Skin epidermis (tissue), 12 donors: ENCODE measurements at regions not wholly inside any gene's neighbourhood (a gene's known extent, or its start where the extent isn't known, plus 50 kb on each side); places are given as distances from the start of the nearest gene placed in this dataset.
"Not testable (repeated sequence)": the region's sequence is repeated elsewhere in the genome, so short reads cannot be mapped to it uniquely, and the experiment has no call there.

ENCODE experiments used
- H3K27ac ChIP-seq, 21 experiments: fragments of 200-600 bp; sonication (generic) in 11 of 21; one replicate each; pipeline ENCODE4 v1.5.0; 2020; ENCODE audit warnings: mild to moderate bottlenecking in 3 of 21, inconsistent platforms in 2 of 21, moderate library complexity in 2 of 21
- H3K4me3 ChIP-seq, 7 experiments: fragments of 200-600 bp; sonication (generic) in 2 of 7; one replicate each; pipeline ENCODE4 v1.5.0; 2020; ENCODE audit warnings: inconsistent platforms in 2 of 7, mild to moderate bottlenecking in 2 of 7, moderate library complexity in 1 of 7

DNA sequence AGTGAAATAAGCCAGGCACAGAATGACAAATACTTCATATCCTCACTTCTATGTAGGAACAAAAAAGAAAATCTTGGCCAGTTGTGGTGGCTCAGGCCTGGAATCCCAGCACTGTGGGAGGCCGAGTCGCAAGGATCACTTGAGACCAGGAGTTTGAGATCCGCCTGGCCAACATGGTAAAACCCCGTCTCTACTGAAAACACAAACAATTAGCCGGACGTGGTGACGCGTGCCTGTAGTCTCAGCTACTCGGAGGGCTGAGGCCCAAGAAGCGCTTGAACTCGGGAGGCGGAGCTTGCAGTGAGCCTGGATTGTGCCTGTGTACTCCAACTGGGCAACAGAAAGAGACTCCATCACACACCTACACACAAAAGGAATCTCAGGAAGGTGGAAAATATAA is 112.3 kb upstream of the HMX1 start:
- not testable (repeated sequence) for H3K27ac ChIP-seq, H3K4me3 ChIP-seq

- not testable (repeated sequence) for H3K4me3 ChIP-seq, H3K27ac ChIP-seq
These were observed 105.0 kb upstream of the HMX1 start for GRCh38 chr4:8976466-8977128.

GRCh38 chr4:8972635-8973034 is 101.0 kb upstream of the HMX1 start:
- not testable (repeated sequence) for H3K27ac ChIP-seq, H3K4me3 ChIP-seq

GRCh38 chr4:8965896-8966295 is 94.3 kb upstream of the HMX1 start:
- not testable (repeated sequence) for H3K4me3 ChIP-seq
- peak overlapping the region in 2 of 21 experiments; percentile 48 to 49 for H3K27ac ChIP-seq

DNA sequence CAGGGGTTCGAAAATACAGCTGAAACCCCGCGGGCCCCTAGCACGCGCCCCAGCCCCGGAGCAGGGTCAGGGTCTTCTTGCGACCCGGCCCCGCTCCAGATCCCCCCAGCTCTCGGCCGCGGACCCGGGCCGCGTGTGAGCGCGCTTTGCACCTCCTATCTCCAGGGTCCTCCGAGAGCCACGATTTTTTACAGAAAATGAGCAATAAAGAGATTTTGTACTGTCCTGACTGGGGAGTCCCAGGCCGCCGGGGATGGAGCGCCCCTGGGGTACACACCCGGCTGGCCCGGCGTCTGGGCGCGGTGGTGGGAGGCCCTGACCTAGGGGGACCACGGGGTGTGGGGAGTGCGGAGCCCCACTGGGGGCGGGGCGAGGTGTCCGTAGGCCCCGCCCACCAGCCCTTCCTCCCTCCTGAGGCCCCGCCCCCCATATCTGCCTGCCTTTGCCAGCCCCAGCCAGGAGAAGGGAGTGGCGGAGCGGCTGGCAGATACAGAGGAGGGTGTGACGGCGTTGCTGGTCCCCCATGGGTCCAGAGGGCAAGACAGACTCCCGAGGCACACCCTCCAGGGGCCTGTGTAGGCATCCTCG is 92.7 kb upstream of the HMX1 start:
- peak overlapping the region in 2 of 7 experiments; percentile 15 to 28 for H3K4me3 ChIP-seq
- H3K27ac ChIP-seq: peak overlapping the region in 4 of 21 experiments; percentile 26 to 71 (median 64)

DNA sequence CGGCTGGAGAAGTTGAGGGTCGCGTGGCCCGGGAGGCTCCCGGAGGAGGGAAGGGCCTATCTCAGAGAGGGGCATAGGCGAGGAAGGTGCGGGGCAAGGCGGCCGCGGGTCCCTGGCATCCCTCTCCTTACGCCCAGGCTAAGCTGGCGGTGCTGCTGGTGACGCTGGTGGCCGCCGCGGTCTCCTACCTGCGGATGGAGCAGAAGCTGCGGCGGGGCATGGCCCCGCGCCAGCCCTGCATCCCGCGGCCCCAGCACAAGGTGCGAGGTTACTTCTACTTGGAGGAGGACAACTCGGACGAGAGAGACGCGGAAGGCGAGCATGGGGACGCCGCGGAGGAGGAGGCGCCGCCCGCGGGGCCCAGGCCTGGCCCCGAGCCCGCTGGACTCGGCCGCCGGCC is 91.9 kb upstream of the HMX1 start:
- peak overlapping the region in 1 of 7 experiments; percentile 28 for H3K4me3 ChIP-seq

DNA sequence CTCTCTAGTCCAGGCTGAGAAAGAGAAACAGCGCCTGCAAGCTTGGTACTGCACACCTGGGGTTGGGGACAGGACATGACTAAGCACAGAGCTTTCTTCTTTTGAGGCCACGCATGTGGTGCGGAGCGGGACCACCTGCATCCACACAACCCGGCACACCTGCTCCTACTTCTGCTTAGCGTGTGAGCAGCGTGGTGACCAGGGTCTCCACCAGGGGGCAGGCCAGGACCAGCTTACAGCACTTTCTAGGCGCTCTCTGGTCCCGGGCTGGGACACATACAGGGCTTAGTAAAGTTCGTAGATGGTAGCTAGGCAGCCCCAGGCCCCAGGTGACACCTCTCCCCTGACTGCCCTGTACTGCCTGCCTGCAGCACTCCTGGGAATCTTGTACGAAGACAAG is 89.7 kb upstream of the HMX1 start:
- not testable (repeated sequence) for H3K4me3 ChIP-seq, H3K27ac ChIP-seq

More for the DNA sequence above, 91.9 kb upstream of the HMX1 start:
- peak overlapping the region in 1 of 21 experiments; percentile 61 for H3K27ac ChIP-seq

DNA sequence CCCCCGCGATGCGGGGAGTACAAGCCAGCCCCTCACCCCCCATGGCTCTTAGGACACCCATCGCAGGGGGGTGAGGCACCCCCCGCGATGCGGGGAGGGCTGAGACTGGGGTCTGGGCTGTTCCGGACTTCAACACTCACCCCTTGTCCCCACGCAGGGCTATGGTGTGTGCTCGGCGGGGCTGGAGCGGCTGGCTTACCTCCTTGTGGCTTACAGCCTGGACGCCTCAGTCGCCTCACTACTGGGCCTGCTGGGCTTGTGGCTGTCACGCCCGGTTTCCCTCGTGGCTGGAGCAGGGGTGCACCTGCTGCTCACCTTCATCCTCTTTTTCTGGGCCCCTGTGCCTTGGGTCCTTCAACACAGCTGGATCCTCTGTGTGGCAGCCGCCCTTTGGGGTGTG is 87.8 kb upstream of the HMX1 start:
- H3K4me3 ChIP-seq: not testable (repeated sequence)

DNA sequence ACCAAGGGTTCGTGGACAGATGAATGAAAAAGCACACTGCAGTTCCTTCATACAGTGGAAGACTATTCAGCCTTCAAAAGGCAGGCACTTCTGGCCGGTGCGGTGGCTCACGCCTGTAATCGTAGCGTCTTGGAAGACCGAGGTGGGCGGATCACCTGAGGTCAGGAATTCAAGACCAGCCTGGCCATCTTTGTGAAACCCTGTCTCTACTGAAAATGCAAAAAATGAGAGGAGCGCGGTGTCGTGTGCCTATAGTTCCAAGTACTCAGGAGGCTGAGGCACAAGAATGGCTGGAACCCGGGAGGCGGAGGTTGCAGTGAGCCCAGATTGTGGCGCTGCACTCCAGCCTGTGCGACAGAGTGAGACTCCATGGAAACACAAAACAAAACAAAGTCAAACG is 82.4 kb upstream of the HMX1 start:
- not testable (repeated sequence) for H3K27ac ChIP-seq

More for the DNA sequence above, 87.8 kb upstream of the HMX1 start:
- not testable (repeated sequence) for H3K27ac ChIP-seq

GRCh38 chr4:8952791-8953190 is 81.2 kb upstream of the HMX1 start:
- H3K27ac ChIP-seq, H3K4me3 ChIP-seq: not testable (repeated sequence)

More for the DNA sequence above, 82.4 kb upstream of the HMX1 start:
- not testable (repeated sequence) for H3K4me3 ChIP-seq

GRCh38 chr4:8952109-8952508 is 80.5 kb upstream of the HMX1 start:
- H3K4me3 ChIP-seq, H3K27ac ChIP-seq: not testable (repeated sequence)

GRCh38 chr4:8945506-8945905 is 73.9 kb upstream of the HMX1 start:
- not testable (repeated sequence) for H3K4me3 ChIP-seq, H3K27ac ChIP-seq

GRCh38 chr4:8943367-8943766 is 71.7 kb upstream of the HMX1 start:
- H3K27ac ChIP-seq, H3K4me3 ChIP-seq: not testable (repeated sequence)

GRCh38 chr4:8942088-8942487 is 70.4 kb upstream of the HMX1 start:
- H3K4me3 ChIP-seq: not testable (repeated sequence)

DNA sequence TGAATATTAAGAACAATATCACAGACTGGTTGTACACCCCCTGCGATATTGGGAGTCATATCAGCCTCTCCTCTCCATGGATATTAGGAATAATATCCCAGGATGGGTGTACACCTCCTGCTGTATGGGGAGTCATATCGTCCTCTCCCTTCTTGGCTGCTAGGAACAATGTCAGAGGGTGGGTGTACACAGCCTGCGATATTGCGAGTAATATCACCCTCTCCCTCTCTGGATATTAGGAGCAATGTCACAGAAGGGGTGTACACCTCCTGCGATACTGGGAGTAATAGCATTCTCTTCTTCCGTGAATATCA is 69.8 kb upstream of the HMX1 start:
- not testable (repeated sequence) for H3K27ac ChIP-seq

More at GRCh38 chr4:8942088-8942487, 70.4 kb upstream of the HMX1 start:
- not testable (repeated sequence) for H3K27ac ChIP-seq

GRCh38 chr4:8940792-8941491 is 69.3 kb upstream of the HMX1 start:
- no peak overlapping the region for H3K4me3 ChIP-seq
- no peak overlapping the region for H3K27ac ChIP-seq

More for the DNA sequence above, 69.8 kb upstream of the HMX1 start:
- H3K4me3 ChIP-seq: not testable (repeated sequence)

DNA sequence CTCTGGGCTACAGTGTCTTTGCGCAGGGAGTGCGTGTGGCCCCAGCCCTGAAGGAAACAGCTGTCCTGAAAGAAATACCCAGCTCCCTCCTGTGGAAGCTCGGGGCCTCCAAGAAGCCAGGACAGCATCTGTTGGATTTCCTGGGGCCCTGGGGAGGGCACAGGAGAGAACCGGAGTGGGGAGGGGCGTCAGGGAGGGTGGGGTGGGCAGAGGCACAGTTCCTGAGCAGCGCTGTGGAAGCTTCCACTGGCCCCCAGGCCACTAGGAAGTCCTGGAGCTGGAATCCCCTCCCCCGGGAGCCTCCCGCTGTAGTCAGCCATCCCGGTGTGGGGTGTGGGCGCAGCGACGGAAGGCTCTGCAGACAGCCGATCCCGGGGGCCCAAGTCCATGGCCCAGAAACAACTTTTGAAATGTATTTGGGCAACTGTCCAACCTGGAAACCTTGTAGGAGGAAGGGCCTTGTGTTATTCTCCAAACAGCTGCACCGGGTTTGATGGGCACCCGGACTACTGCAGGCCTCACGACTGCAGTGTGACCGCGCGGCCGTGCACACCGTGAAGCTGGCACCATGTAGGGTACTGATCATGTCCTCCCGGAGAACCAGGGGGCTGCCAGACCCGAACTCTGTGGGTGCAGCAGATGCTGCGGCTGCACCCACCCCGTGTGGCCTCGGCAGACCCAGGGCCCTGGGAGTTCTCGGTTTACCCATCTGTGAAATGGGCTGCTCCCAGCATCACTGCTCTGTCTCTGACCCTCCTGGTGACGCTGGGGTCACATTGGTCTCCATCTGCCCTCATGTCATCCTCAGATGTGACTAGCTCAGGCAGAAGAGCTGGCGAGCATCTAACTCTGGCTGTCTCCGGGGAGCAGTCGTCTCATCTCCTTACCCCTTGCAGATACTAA is 68.5 kb upstream of the HMX1 start:
- no peak overlapping the region for H3K4me3 ChIP-seq
- H3K27ac ChIP-seq: no peak overlapping the region

DNA sequence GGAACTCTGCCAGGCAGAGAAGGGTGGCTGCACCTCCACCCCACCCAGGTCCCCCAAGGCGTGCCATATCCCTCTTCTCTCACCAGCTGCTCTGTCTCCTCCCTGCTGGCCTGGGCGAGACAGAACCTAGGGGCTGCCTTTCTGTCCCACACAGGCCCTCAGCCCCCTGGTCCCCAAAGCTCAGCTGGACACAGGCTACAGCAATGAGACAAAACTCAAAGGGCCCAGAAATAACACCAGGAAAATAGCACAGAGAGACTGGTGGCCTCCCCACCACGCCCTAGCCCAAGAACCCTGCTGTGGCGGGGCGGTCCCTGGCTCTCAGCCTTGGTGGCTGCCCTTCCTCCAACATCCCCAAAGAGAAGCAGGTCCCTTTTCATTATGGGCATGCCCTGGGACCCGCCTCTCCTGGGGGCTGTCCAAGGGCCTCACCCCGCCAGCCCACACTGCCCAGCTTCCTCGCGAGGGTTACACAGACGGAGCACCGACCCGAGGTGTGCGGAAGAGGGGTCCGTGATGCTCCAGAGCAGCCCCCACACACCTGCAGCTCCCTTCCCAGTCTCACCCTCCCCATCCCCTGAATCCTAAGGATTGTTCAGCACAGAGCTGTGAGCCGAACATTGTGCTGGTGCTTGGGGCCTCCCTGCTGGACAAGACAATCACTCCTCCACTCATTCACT is 67.7 kb upstream of the HMX1 start:
- no peak overlapping the region for H3K27ac ChIP-seq
- no peak overlapping the region for H3K4me3 ChIP-seq

DNA sequence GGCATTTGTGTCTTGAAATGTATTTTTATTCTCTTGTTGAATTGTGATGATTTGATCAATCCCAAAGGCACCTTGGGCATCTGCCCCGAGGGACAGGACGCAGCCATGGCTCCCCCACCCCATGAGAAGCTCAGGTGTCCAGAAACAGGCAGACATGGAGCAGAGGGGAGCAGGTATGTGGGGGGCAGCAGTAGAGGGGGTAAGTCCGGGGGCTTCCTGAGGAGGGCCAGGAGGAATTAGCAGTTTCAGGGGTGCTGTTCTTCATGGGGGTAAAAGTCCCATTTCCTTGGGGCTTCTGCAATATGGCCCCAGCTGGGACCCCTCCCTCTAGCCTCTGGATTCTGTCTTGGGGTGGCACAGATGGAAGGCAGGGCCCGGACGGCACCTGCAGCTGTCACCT is 67.0 kb upstream of the HMX1 start:
- no peak overlapping the region for H3K4me3 ChIP-seq
- H3K27ac ChIP-seq: no peak overlapping the region

DNA sequence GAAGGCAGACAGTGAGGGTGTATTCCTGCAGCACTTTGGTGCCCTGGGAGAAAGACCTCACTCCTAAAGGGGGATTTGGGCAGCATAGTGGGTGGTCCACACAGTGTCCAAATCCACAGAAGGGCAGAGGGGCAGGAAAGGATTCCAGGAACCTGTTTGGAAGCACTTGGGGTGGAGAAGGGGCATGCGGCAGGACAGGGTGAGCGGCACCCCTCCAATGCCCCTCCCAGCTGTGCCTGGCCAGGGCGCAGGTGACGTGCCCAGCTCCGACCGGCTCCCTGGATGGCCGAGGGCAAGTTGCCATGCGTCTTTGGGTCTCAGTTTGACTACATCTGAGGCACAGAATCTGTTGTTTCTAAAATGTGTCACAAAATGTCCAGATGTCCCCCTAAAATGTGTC is 66.5 kb upstream of the HMX1 start:
- H3K27ac ChIP-seq: no peak overlapping the region
- no peak overlapping the region for H3K4me3 ChIP-seq
